Activated CD4-positive, alpha-beta T cell treated with anti-CD3 and anti-CD28 coated beads, Interleukin-2, Interleukin-4, amounts not matched to agents 100 ng/mL and 50 ng/mL, durations not matched to agents 16 hours and 8 hours (primary cell): ENCODE measurements at regions not wholly inside any gene's neighbourhood (a gene's known extent, or its start where the extent isn't known, plus 50 kb on each side); places are given as distances from the start of the nearest gene placed in this dataset.
"Not testable (repeated sequence)": the region's sequence is repeated elsewhere in the genome, so short reads cannot be mapped to it uniquely, and the experiment has no call there.

ENCODE experiments used
- DNase-seq: peaks from one replicate; pipeline ENCODE4 v3.0.0-alpha.2; 2020; ENCODE audit warnings: low spot score

- DNase-seq = no peak
Observed at GRCh38 chr10:29881811-29882210, 177.6 kb downstream of the JCAD start.

- no peak for DNase-seq
Observed at GRCh38 chr10:29881336-29881771, 178.0 kb downstream of the JCAD start.

GRCh38 chr10:29880856-29881255 is 178.5 kb downstream of the JCAD start:
- DNase-seq = no peak

- no peak for DNase-seq
Observed at GRCh38 chr10:29879862-29880261, 179.5 kb downstream of the JCAD start.

- DNase-seq = no peak
Observed at GRCh38 chr10:29878492-29878891, 180.9 kb downstream of the JCAD start.

GRCh38 chr10:29877793-29878491 is 181.4 kb downstream of the JCAD start:
- no peak for DNase-seq

GRCh38 chr10:29876008-29876555 is 183.3 kb downstream of the JCAD start:
- DNase-seq = no peak

- no peak for DNase-seq
Observed at GRCh38 chr10:29874606-29875269, 184.6 kb downstream of the JCAD start.

- no peak for DNase-seq
Observed at GRCh38 chr10:29873941-29874484, 185.4 kb downstream of the JCAD start.

- DNase-seq = no peak
Observed at GRCh38 chr10:29870522-29871044, 188.8 kb downstream of the JCAD start.

GRCh38 chr10:29869593-29869992 is 189.8 kb downstream of the JCAD start:
- no peak for DNase-seq

- no peak for DNase-seq
Observed at GRCh38 chr10:29866356-29866755, 193.0 kb downstream of the JCAD start.

GRCh38 chr10:29865700-29866355 is 193.6 kb downstream of the JCAD start:
- no peak for DNase-seq

GRCh38 chr10:29862923-29863614 is 196.3 kb downstream of the JCAD start:
- no peak for DNase-seq

- no peak for DNase-seq
Observed at GRCh38 chr10:29861811-29862505, 197.4 kb downstream of the JCAD start.

- DNase-seq = not testable (repeated sequence)
Observed at GRCh38 chr10:29861231-29861630, 198.2 kb downstream of the JCAD start.

GRCh38 chr10:29860166-29860565 is 199.2 kb downstream of the JCAD start:
- no peak for DNase-seq

GRCh38 chr10:29859521-29860130 is 199.8 kb downstream of the JCAD start:
- DNase-seq = no peak

GRCh38 chr10:29858702-29859267 is 200.6 kb downstream of the JCAD start:
- DNase-seq = no peak
